Omental fat pad (tissue), 3 donors: ENCODE measurements at regions not wholly inside any gene's neighbourhood (a gene's known extent, or its start where the extent isn't known, plus 50 kb on each side); places are given as distances from the start of the nearest gene placed in this dataset.
"Not testable (repeated sequence)": the region's sequence is repeated elsewhere in the genome, so short reads cannot be mapped to it uniquely, and the experiment has no call there.

Source experiments
- ATAC-seq: fragments of 150-250 bp; one replicate; pipeline ENCODE4 v1.9.1; 2016; ENCODE audit warnings: mild to moderate bottlenecking, moderate library complexity; ENCODE audit not compliant: low FRiP score
- DNase-seq: peaks from one replicate; pipeline ENCODE4 v3.0.0-alpha.2; 2019; ENCODE audit warnings: low spot score
- TF ChIP-seq, protein P1 (sequence below), 3 donors: fragments of 450-650 bp; IDR thresholded peaks; one replicate each; pipeline ENCODE4 v1.5.1; 2016 to 2017; ENCODE audit warnings: antibody characterized with exemption in 3 of 3, mild to moderate bottlenecking in 3 of 3, moderate library complexity in 2 of 3

DNA sequence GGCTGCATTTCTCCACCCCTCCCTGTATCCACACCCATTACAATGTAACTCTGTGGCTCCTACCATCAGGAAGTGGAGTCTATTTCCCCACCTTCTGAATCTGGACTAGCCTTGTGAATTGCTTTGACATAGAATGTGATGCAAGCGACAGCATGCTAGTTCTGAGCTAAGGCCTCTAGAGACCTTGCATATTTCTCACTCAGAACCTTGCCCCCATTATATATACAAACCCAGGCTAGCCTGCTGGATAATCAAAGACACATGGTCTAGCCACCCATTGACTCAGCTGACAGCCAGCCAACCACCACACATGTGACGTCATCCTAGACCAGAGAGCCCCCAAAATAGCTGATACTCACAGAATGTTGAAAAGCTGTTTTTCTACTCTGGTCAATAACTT lies 77.9 kb downstream of the CCDC71L start:
- DNase-seq: no peak
- ATAC-seq: no peak
- TF ChIP-seq, protein P1, sequence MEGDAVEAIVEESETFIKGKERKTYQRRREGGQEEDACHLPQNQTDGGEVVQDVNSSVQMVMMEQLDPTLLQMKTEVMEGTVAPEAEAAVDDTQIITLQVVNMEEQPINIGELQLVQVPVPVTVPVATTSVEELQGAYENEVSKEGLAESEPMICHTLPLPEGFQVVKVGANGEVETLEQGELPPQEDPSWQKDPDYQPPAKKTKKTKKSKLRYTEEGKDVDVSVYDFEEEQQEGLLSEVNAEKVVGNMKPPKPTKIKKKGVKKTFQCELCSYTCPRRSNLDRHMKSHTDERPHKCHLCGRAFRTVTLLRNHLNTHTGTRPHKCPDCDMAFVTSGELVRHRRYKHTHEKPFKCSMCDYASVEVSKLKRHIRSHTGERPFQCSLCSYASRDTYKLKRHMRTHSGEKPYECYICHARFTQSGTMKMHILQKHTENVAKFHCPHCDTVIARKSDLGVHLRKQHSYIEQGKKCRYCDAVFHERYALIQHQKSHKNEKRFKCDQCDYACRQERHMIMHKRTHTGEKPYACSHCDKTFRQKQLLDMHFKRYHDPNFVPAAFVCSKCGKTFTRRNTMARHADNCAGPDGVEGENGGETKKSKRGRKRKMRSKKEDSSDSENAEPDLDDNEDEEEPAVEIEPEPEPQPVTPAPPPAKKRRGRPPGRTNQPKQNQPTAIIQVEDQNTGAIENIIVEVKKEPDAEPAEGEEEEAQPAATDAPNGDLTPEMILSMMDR (IDR thresholded peaks at IDR 0.05): no peak

DNA sequence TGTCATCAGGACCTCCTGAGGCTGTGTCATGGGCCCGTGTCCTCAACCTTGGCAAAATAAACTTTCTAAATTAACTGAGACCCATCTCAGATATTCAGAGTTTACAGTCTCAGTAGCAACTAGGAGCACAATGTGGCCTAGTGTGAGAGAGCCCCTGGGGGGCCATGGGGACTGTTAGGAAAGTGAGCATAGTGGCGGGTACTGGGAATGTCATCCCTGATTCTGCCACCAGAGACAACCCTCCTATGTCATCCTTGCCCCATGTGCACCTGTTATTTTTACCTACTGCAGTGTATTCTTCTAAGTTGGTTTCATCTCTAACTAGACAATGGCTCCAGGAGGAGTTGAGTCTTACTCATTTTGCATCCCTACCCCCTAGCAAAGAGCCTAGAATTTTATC lies 78.6 kb downstream of the CCDC71L start:
- TF ChIP-seq, protein P1 (IDR thresholded peaks at IDR 0.05): no peak
- ATAC-seq (no peak), DNase-seq (no peak)

DNA sequence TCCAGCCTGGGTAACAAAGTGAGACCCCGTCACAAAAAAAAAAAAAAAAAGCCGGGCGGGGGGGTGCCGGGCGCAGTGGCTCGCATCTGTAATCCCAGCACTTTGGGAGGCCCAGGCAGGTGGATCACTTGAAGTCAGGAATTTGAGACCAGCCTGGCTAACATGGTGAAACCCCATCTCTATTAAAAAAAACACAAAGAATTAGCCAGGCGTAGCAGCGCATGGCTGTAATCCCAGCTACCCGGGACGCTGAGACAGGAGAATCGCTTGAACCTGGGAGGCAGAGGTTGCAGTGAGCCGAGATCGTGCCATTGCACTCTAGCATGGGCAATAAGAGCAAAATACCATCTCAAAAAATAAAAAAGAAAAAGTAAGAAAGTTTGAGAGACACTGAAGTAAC lies 81.9 kb downstream of the CCDC71L start:
- not testable (repeated sequence) for ATAC-seq, DNase-seq

DNA sequence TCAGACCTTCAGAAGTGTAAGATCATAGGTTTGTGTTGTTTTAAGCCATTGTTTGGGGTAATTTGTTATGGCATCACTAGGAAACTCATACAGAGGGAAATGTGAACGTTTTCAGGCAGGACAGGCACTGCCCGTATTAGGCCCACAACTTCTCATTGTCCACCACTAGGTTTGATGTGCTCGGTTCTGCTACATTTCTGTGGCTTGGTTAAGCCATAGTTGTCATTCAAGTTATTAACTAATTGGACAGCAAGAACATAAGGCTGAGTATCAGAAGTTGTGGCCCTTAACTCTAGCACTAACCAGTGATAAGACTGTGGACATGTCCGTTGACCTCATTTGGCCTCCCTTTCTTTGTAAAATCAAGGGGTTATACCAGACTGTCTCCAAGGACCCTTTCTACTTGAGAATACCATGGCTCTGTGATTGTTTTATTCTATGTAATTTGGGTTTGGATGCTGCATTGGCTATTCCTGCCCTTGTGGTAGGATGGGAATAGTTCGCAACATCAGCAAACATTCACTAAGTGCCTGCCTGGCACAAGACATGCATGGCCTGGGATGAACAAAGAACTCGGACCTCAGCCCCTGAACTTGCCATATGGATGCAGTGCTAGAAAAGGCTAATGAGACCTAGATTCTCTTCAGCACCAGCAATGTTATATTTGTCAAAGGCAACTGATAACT lies 85.7 kb downstream of the CCDC71L start:
- ATAC-seq (no peak), DNase-seq (no peak)
- TF ChIP-seq, protein P1 (IDR thresholded peaks at IDR 0.05): no peak

DNA sequence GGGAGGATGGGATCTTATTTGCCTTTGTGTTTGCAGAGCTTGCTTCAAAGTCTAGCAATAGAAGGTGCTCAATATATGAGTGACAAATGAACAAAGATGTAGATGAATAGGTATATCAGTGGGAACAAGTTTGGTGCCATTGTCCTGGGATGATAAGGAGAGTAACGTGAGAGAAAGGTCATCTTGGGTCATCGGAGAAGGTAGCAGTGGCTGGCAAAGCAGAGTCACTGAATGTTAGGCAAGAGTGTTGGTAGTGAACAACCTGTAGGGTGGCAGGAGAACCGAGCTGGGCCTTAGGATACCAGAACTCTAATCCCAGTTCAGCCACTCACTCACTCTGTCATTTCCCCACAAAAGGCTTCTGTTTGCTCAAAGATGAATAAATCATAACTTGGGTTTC lies 87.2 kb downstream of the CCDC71L start:
- TF ChIP-seq, protein P1 (IDR thresholded peaks at IDR 0.05): no peak
- DNase-seq (no peak), ATAC-seq (no peak)

DNA sequence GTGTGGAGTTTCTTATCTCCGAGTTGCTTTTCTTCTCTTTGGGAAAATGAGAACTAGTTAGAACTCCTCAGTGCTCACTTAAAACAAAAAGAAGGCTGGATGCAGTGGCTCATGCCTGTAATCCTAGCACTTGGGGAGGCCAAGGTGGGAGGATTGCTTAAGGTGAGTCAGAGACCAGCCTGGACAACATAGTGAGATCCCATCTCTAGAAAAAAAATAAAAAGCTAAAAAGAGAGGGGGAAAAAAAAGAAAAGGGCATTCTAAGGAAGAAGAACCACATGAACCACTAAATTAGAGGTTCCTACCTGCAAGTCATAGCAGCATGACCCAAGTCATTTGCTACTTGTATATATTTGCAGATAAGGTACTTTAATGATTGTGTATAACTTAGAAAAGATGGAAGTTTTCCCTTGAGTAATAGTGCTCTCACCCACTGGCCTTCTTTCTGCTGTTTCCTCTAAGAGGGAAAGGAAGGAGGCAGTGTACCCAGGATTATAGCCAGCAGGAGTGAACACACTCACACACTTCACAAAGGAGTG lies 87.8 kb downstream of the CCDC71L start:
- ATAC-seq (no peak), DNase-seq (no peak)
- TF ChIP-seq, protein P1 (IDR thresholded peaks at IDR 0.05): no peak

DNA sequence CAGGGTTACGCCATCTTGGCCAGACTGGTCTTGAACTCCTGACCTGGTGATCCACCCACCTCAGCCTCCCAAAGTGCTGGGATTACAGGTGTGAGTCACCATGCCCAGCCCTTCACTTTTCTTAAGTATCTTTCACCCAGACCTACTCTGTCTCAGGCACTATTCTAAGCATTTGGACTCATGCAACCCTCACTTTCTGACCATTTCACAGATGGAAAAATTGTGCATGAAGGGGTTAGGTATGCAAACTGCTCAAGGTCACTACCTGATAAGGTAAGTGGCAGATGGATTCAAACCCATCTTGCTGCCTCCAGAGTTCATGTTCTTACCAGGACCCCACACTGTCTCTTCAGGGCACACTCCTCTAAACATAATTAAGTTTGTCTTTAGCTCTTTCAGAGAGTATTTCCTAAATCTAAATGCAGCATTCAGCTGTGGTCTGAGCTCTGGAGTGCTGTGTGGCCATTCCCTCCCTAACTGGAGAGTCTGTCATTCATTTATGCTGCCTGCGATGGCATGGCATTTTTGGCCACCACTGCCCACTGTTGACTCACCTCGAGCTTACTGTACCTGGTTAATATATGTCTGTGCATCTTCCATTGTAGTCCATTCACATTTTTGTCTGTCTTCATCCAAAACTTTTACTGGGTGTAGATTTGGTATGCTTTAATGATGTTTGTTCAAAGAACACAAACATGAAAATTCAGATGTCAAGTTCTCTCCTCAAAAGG lies 88.4 kb downstream of the CCDC71L start:
- TF ChIP-seq, protein P1 (IDR thresholded peaks at IDR 0.05): no peak
- ATAC-seq (no peak), DNase-seq (no peak)
